ENCODE measurements at regions not wholly inside any gene's neighbourhood (a gene's known extent, or its start where the extent isn't known, plus 50 kb on each side); places are given as distances from the start of the nearest gene placed in this dataset.
"Not testable (repeated sequence)": the region's sequence is repeated elsewhere in the genome, so short reads cannot be mapped to it uniquely, and the experiment has no call there.

- no peak for DNase-seq (ENCODE audit: low read depth in 2 of 2)
These were observed 216.4 kb upstream of the SGCG start for GRCh38 chr13:22964245-22964966.

- DNase-seq (ENCODE audit: low read depth in 2 of 2): not testable (repeated sequence)
These were observed 215.5 kb upstream of the SGCG start for GRCh38 chr13:22965011-22965857.

GRCh38 chr13:22965858-22966239, 214.9 kb upstream of the SGCG start:
- not testable (repeated sequence) for DNase-seq (ENCODE audit: low read depth in 2 of 2)

- DNase-seq (ENCODE audit: low read depth in 2 of 2): not testable (repeated sequence)
These were observed 214.0 kb upstream of the SGCG start for GRCh38 chr13:22966753-22967152.

- no peak for DNase-seq (ENCODE audit: low read depth in 2 of 2)
These were observed 213.1 kb upstream of the SGCG start for GRCh38 chr13:22967669-22968068.

- DNase-seq (ENCODE audit: low read depth in 2 of 2): no peak
These were observed 200.8 kb upstream of the SGCG start for GRCh38 chr13:22979952-22980351.

GRCh38 chr13:22980936-22981335, 199.8 kb upstream of the SGCG start:
- DNase-seq (ENCODE audit: low read depth in 2 of 2): no peak

- DNase-seq (ENCODE audit: low read depth in 2 of 2): no peak
These were observed 187.6 kb upstream of the SGCG start for GRCh38 chr13:22993148-22993547.

- no peak for DNase-seq (ENCODE audit: low read depth in 2 of 2)
These were observed 177.3 kb upstream of the SGCG start for GRCh38 chr13:23003446-23003845.

- no peak for DNase-seq (ENCODE audit: low read depth in 2 of 2)
These were observed 173.4 kb upstream of the SGCG start for GRCh38 chr13:23007426-23007825.

GRCh38 chr13:23018143-23018542, 162.6 kb upstream of the SGCG start:
- no peak for DNase-seq (ENCODE audit: low read depth in 2 of 2)

- DNase-seq (ENCODE audit: low read depth in 2 of 2): peak in 1 of 2 donors; percentile 9
These were observed 160.4 kb upstream of the SGCG start for GRCh38 chr13:23020246-23020843.

- DNase-seq (ENCODE audit: low read depth in 2 of 2): no peak
These were observed 158.9 kb upstream of the SGCG start for GRCh38 chr13:23021906-23022305.

- DNase-seq (ENCODE audit: low read depth in 2 of 2): no peak
These were observed 158.1 kb upstream of the SGCG start for GRCh38 chr13:23022704-23023103.

GRCh38 chr13:23025864-23026608, 154.7 kb upstream of the SGCG start:
- DNase-seq (ENCODE audit: low read depth in 2 of 2): no peak

GRCh38 chr13:23039266-23039935, 141.4 kb upstream of the SGCG start:
- DNase-seq (ENCODE audit: low read depth in 2 of 2): no peak

- DNase-seq (ENCODE audit: low read depth in 2 of 2): no peak
These were observed 138.6 kb upstream of the SGCG start for GRCh38 chr13:23042181-23042580.

GRCh38 chr13:23044906-23045305, 135.9 kb upstream of the SGCG start:
- no peak for DNase-seq (ENCODE audit: low read depth in 2 of 2)

GRCh38 chr13:23050126-23050525, 130.7 kb upstream of the SGCG start:
- no peak for DNase-seq (ENCODE audit: low read depth in 2 of 2)

GRCh38 chr13:23053711-23054110, 127.1 kb upstream of the SGCG start:
- not testable (repeated sequence) for DNase-seq (ENCODE audit: low read depth in 2 of 2)

GRCh38 chr13:23059173-23059572, 121.6 kb upstream of the SGCG start:
- DNase-seq (ENCODE audit: low read depth in 2 of 2): no peak

All from activated CD4-positive, alpha-beta T cell treated with anti-CD3 and anti-CD28 coated beads for 24 hours (primary cell).